ENCODE measurements at regions not wholly inside any gene's neighbourhood (a gene's known extent, or its start where the extent isn't known, plus 50 kb on each side); places are given as distances from the start of the nearest gene placed in this dataset. TPM values are rescaled to one million over a fixed set of nuclear protein-coding genes. Genes with fewer than 3 reads are reported as not detected.

Small RNA genes lying in the stretch of these regions (microRNA-seq; reads per million reads assigned to microRNA genes)
- not detected for gene AC034244.1 (ENCODE audit: insufficient read depth, insufficient read length)

Small RNA genes lying in the stretch of these regions (small RNA-seq; reads per million reads assigned to genes)
- gene AC034244.1, result 0 reads per million in 5 experiments

Data from IMR-90 (cell line).